PC-3 (cell line): ENCODE measurements at regions not wholly inside any gene's neighbourhood (a gene's known extent, or its start where the extent isn't known, plus 50 kb on each side); places are given as distances from the start of the nearest gene placed in this dataset.

ENCODE experiments used
- ATAC-seq: fragments of 200-7000 bp; cut with Tn5 transposase; 2 replicates; pipeline ENCODE4 v1.9.1; 2020; ENCODE audit warnings: mild to moderate bottlenecking, moderate library complexity
- BruUV-seq: library from RNA; stranded (reverse); fragments of 400-500 nt; replicated peaks from 2 replicates; lab custom pipeline; 2021; lab: Mats Ljungman, UMichigan
- CTCF ChIA-PET: fragments of 300-600 bp; sonication (Branson Sonifier 250); formaldehyde crosslinking; loops from one replicate; lab custom pipeline; 2022; ENCODE audit warnings: antibody characterized with exemption; lab: Charles Lee
- POLR2A ChIA-PET: fragments of 300-600 bp; sonication (Branson Sonifier 250); formaldehyde crosslinking; loops from one replicate; lab custom pipeline; 2022; ENCODE audit warnings: antibody characterized with exemption; ENCODE audit not compliant: unreplicated experiment; lab: Charles Lee
- DNase-seq: peaks from one replicate; pipeline ENCODE4 v3.0.0-alpha.2; 2015
- H2AFZ ChIP-seq: fragments of 300-600 bp; sonication (generic); 2 replicates; pipeline ENCODE4 v1.6.0; 2016; ENCODE audit warnings: antibody characterized with exemption, low read length
- H3F3A ChIP-seq: fragments of 300-600 bp; sonication (generic); one replicate; pipeline ENCODE4 v1.6.0; 2017; ENCODE audit warnings: antibody characterized with exemption, low read length, control low read depth, mild to moderate bottlenecking; ENCODE audit not compliant: unreplicated experiment
- H3K27ac ChIP-seq: fragments of 300-600 bp; sonication (generic); 2 replicates; pipeline ENCODE4 v1.5.1; 2016; ENCODE audit warnings: mild to moderate bottlenecking, low read length
- H3K27me3 ChIP-seq: fragments of 300-600 bp; sonication (generic); 2 replicates; pipeline ENCODE4 v1.6.1; 2016; ENCODE audit warnings: low read length, mixed read lengths
- H3K36me3 ChIP-seq: fragments of 300-600 bp; sonication (generic); 2 replicates; pipeline ENCODE4 v1.6.1; 2016; ENCODE audit warnings: low read depth, mixed run types, low read length, mixed read lengths
- H3K4me1 ChIP-seq: fragments of 300-600 bp; sonication (generic); 2 replicates; pipeline ENCODE4 v1.5.1; 2016; ENCODE audit warnings: low read length; ENCODE audit not compliant: insufficient read depth
- H3K4me2 ChIP-seq: fragments of 300-600 bp; sonication (generic); 2 replicates; pipeline ENCODE4 v1.6.0; 2016; ENCODE audit warnings: low read length
- H3K4me3 ChIP-seq: fragments of 300-600 bp; sonication (generic); 2 replicates; pipeline ENCODE4 v1.5.1; 2016; ENCODE audit warnings: mild to moderate bottlenecking, low read length, mixed read lengths
- H3K79me2 ChIP-seq: fragments of 300-600 bp; sonication (generic); 2 replicates; pipeline ENCODE4 v1.6.1; 2017; ENCODE audit warnings: low read length, mixed read lengths
- H3K9ac ChIP-seq: fragments of 300-600 bp; sonication (generic); 2 replicates; pipeline ENCODE4 v1.6.0; 2016; ENCODE audit warnings: mild to moderate bottlenecking, low read length
- H3K9me2 ChIP-seq: fragments of 300-600 bp; sonication (generic); replicated peaks from 2 replicates; pipeline ENCODE4 v1.6.1; 2016; ENCODE audit warnings: mixed run types, low read length, mixed read lengths
- H3K9me3 ChIP-seq: fragments of 300-600 bp; sonication (generic); 2 replicates; pipeline ENCODE4 v1.6.1; 2016; ENCODE audit warnings: low read length, mixed read lengths
- H4K20me1 ChIP-seq: fragments of 300-600 bp; sonication (generic); 2 replicates; pipeline ENCODE4 v1.6.1; 2016; ENCODE audit warnings: low read length, mixed read lengths
- EZH2 ChIP-seq: fragments of 300-600 bp; sonication (generic); IDR thresholded peaks from one replicate; pipeline ENCODE4 v1.6.1; 2017; ENCODE audit warnings: antibody characterized with exemption, mild to moderate bottlenecking, low read length; ENCODE audit not compliant: unreplicated experiment
- EZH2phosphoT487 ChIP-seq: fragments of 300-600 bp; sonication (generic); IDR thresholded peaks from 2 replicates; pipeline ENCODE4 v1.6.1; 2018; ENCODE audit warnings: mild to moderate bottlenecking, antibody characterized with exemption, low read length, borderline replicate concordance
- intact Hi-C: fragments of 100-400 bp; cut with micrococcal nuclease; formaldehyde crosslinking; loops from 2 replicates; pipeline ENCODE4 v1.9.0; 2023
- TF ChIP-seq, protein P1 (sequence below): fragments of 300-600 bp; sonication (generic); conservative IDR thresholded peaks from 2 replicates; pipeline ENCODE4 v1.5.1; 2017; ENCODE audit warnings: antibody characterized with exemption, low read depth, mild to moderate bottlenecking, low read length

DNA sequence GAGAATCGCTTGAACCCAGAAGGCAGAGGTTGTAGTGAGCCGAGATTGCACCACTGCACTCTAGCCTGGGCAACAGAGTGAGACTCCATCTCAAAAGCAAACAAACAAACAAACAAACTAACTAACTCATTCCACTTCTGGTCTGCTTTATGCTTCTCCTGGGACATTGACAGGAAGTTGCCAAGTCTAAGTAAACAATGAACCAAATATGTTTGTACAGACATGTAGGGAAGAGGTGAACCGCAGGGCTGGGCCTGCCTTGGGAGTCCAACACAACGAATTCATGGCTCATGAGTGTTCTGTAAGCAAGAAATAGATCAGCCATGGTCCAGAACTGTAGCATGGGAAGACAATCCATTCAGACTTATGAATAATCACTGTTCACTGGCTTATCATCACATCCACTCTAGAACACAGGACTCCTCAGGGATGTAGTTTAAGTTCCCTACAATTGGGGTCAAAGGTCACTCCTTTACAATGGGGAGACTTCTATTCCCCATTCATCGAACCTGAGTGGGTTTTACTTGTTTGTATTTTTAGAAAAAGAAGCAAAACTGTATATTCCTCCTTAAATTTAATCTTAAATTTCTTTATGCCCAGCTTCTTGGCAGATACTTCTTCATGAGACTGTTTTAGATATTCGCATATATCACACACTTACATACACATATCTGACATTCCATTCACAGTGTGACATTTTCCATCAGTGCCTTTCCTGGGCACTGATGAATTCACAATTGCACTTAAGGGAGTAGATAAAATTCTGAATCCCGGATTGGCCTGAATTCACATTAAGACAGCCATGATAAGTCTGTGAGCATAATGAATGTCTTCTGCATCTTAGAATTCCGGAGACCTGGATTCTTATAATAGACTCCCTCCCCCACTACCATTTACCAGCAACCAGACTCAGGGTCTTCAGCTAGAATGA is 159.1 kb upstream of the EEPD1 start:
- Histone ChIP-seq H3F3A (peaks cover 14% of the 10 kb centered on the region), H3K27me3 (no peaks in the 10 kb centered on the region), H3K9me3 (no peaks in the 10 kb centered on the region), H3K27ac (peak overlapping the region; percentile 87), H2AFZ (no peak overlapping the region), H3K36me3 (no peaks in the 10 kb centered on the region), H3K4me2 (peak overlapping the region; percentile 64), H3K4me1 (peaks cover 29% of the 10 kb centered on the region), H4K20me1 (no peaks in the 10 kb centered on the region), H3K9me2 (no peaks in the 10 kb centered on the region), H3K9ac (peak overlapping the region; percentile 46), H3K79me2 (no peaks in the 10 kb centered on the region), H3K4me3 (no peak overlapping the region)
- ChIA-PET POLR2A (no interaction called here), CTCF (no interaction called here)
- peak; percentile 94 for DNase-seq
- intact Hi-C loops = loop anchor here (1.0 to 2.0 kb wide), 6 partner anchors 38 to 296 kb away; partner anchors contain the start of gene EEPD1
- TF ChIP-seq, protein P1, sequence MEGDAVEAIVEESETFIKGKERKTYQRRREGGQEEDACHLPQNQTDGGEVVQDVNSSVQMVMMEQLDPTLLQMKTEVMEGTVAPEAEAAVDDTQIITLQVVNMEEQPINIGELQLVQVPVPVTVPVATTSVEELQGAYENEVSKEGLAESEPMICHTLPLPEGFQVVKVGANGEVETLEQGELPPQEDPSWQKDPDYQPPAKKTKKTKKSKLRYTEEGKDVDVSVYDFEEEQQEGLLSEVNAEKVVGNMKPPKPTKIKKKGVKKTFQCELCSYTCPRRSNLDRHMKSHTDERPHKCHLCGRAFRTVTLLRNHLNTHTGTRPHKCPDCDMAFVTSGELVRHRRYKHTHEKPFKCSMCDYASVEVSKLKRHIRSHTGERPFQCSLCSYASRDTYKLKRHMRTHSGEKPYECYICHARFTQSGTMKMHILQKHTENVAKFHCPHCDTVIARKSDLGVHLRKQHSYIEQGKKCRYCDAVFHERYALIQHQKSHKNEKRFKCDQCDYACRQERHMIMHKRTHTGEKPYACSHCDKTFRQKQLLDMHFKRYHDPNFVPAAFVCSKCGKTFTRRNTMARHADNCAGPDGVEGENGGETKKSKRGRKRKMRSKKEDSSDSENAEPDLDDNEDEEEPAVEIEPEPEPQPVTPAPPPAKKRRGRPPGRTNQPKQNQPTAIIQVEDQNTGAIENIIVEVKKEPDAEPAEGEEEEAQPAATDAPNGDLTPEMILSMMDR = no peak
- BruUV-seq = no TSS peak
- ATAC-seq = peak; percentile 75

DNA sequence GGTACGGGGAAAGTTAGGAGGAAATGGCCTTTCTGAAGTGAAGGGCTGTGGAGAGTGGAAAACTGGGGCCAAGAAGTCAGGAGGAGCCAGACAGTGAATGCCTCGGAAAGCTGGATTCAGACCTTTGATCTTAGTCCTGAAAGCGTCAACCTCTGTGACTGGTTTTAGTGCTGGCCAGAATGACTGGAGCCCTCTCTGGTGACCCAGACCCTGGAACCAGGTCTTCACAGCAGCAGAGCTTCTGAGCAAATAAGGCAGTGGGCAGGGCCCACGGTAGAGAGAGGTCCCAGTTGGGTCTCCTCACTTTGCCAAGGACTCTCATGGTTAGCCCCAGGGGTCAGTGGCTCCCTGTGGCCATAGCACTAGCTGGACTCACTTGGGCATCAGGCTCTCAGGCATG is 157.7 kb upstream of the EEPD1 start:
- ChIA-PET CTCF (no interaction called here), POLR2A (no interaction called here)
- no peak overlapping the region for H3K4me3 ChIP-seq
- H3K9me2 ChIP-seq = no peaks in the 10 kb centered on the region
- ATAC-seq (no peak), DNase-seq (no peak)
- no TSS peak for BruUV-seq
- H3K79me2 ChIP-seq = no peaks in the 10 kb centered on the region
- TF ChIP-seq EZH2 = no peak
- H3K4me2 ChIP-seq = no peak overlapping the region
- H3K9ac ChIP-seq = no peak overlapping the region
- no peak overlapping the region for H2AFZ ChIP-seq
- no peaks in the 10 kb centered on the region for H4K20me1 ChIP-seq
- peaks cover 14% of the 10 kb centered on the region for H3F3A ChIP-seq
- intact Hi-C loops = no loop called here
- H3K36me3 ChIP-seq = no peaks in the 10 kb centered on the region
- no peak overlapping the region for H3K27ac ChIP-seq
- no peaks in the 10 kb centered on the region for H3K9me3 ChIP-seq
- no peaks in the 10 kb centered on the region for H3K27me3 ChIP-seq
- peaks cover 35% of the 10 kb centered on the region for H3K4me1 ChIP-seq

DNA sequence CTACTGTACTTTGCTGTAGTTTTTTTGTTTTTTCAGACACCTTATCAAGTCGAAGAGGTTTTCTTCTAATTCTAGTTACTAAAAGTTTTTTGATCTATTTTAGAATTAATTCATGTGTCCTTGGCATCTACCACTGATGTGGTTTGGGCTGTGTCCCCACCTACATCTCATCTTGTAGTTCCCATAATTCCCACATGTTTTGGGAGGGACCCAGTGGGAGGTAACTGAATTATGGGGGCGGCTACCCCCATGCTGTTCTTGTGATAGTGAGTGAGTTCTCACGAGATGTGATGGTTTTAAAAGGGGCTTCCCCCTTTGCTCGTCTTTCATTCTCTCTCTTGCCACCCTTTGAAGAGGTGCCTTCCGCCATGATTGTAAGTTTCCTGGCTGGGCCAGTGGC is 154.6 kb upstream of the EEPD1 start:
- Histone ChIP-seq H3K9ac (no peak overlapping the region), H3K27me3 (no peaks in the 10 kb centered on the region), H3K9me2 (no peaks in the 10 kb centered on the region), H4K20me1 (no peaks in the 10 kb centered on the region), H3K36me3 (no peaks in the 10 kb centered on the region), H3K9me3 (no peaks in the 10 kb centered on the region), H3K4me1 (peaks cover 17% of the 10 kb centered on the region), H3K79me2 (no peaks in the 10 kb centered on the region), H3K27ac (no peak overlapping the region), H3K4me2 (no peak overlapping the region), H3F3A (peaks cover 7% of the 10 kb centered on the region), H3K4me3 (no peak overlapping the region), H2AFZ (no peak overlapping the region)
- DNase-seq (no peak), ATAC-seq (no peak)
- TF ChIP-seq, protein P1 = no peak
- TF ChIP-seq EZH2phosphoT487 = no peak
- TF ChIP-seq EZH2 = no peak
- no TSS peak for BruUV-seq
- CTCF ChIA-PET = no interaction called here
- intact Hi-C loops = no loop called here
- POLR2A ChIA-PET = no interaction called here
